Right lobe of liver (tissue), 6 donors: ENCODE measurements at regions not wholly inside any gene's neighbourhood (a gene's known extent, or its start where the extent isn't known, plus 50 kb on each side); places are given as distances from the start of the nearest gene placed in this dataset.

ENCODE experiments used
- ATAC-seq, 4 donors: fragments of 200-7000 bp; cut with Tn5 transposase; one replicate each; pipeline ENCODE4 v1.9.1; 2020; ENCODE audit warnings: mild to moderate bottlenecking in 4 of 4, moderate library complexity in 4 of 4
- DNase-seq, 3 donors: peaks; one replicate each; pipeline ENCODE4 v3.0.0-alpha.2; 2020
- H3K27ac ChIP-seq, 3 donors: fragments of 200-600 bp; one replicate each; pipeline ENCODE4 v1.8.0; 2022
- H3K27me3 ChIP-seq, 2 donors: fragments of 200-600 bp; one replicate each; pipeline ENCODE4 v1.8.0; 2022
- H3K36me3 ChIP-seq, 4 donors: fragments of 200-600 bp; sonication (generic) in 1 of 4; one replicate each; pipeline versions ENCODE4 v1.5.1 to v1.8.0; 2017 to 2022; ENCODE audit warnings: control low read depth in 1 of 4
- H3K4me1 ChIP-seq, 4 donors: fragments of 200-600 bp; sonication (generic) in 1 of 4; one replicate each; pipeline versions ENCODE4 v1.5.1 to v1.8.0; 2017 to 2022; ENCODE audit warnings: control low read depth in 1 of 4
- H3K4me3 ChIP-seq, 3 donors: fragments of 200-600 bp; one replicate each; pipeline ENCODE4 v1.8.0; 2022
- H3K9me3 ChIP-seq, 4 donors: fragments of 200-600 bp; sonication (generic) in 1 of 4; one replicate each; pipeline versions ENCODE4 v1.5.1 to v1.8.0; 2017 to 2022; ENCODE audit warnings: control low read depth in 1 of 4
- CTCF ChIP-seq, 4 donors: fragments of 200-600 bp in 3 of 4; fragments of 450-650 bp in 1 of 4; IDR thresholded peaks; one replicate each; pipeline versions ENCODE4 v1.5.1 to v1.8.0; 2016 to 2022; ENCODE audit warnings: antibody characterized with exemption in 4 of 4, mild to moderate bottlenecking in 2 of 4
- POLR2A ChIP-seq: fragments of 450-650 bp; IDR thresholded peaks from one replicate; pipeline ENCODE4 v1.6.1; 2017; ENCODE audit warnings: antibody characterized with exemption, mild to moderate bottlenecking
- WGBS: methylation state at CpG from one replicate; pipeline ENCODE4 v1.1.6; 2018; ENCODE audit warnings: low coverage, low lambda C conversion rate; ENCODE audit not compliant: insufficient coverage; ENCODE audit errors: missing lambda C conversion rate; 5-methylcytosine and 5-hydroxymethylcytosine counted together
- intact Hi-C, 2 donors: fragments of 100-400 bp; cut with DNase I; formaldehyde crosslinking; loops; one replicate each; pipeline versions ENCODE4 v1.11.2 to v1.14.1; 2022
- donor health status: DM: no; HTN: yes; CAD: no.
- donor health status: DM: no; HTN: no; CAD: no.
- donor health status: DM: no; HTN: no; CAD: no.
- donor health status: DM: no; HTN: yes; CAD: no.
- donor health status: DM: no; HTN: yes; CAD: no.

DNA sequence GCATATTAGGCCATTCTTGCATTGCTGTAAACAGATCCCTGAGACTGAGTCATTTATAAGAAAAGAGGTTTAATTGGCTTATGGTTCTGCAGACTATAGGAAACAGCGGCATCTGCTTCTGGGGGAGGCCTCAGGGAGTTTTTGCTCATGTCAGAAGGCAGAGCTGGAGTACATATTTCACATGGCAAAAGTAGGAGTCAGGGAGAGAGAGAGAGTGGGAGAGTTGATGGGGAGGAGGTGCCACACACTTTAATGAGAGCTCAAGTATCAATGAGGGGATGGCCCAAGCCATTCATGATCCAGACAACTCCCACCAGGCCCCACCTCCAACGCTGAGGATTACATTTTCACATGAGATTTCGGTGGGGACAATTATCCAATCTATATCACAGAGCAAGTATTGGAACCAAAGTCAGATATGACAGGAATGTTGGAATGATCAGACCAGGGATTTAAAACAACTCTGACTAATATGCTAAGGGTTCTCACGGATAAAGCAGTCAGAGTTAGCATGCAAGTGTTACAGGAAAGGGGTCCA lies 795.3 kb upstream of the CELF2 start:
- Histone ChIP-seq H3K9me3 (no peaks in the 10 kb centered on the region), H3K27me3 (no peaks in the 10 kb centered on the region), H3K4me3 (no peak overlapping the region), H3K4me1 (no peaks in the 10 kb centered on the region), H3K27ac (no peak overlapping the region), H3K36me3 (no peaks in the 10 kb centered on the region)
- DNase-seq (no peak), ATAC-seq (no peak)
- WGBS, result 44% methylated on average over 4 of the region's 4 CpGs
- intact Hi-C loops, result no loop called here
- TF ChIP-seq CTCF (IDR thresholded peaks at IDR 0.05) (no peak), POLR2A (no peak)

DNA sequence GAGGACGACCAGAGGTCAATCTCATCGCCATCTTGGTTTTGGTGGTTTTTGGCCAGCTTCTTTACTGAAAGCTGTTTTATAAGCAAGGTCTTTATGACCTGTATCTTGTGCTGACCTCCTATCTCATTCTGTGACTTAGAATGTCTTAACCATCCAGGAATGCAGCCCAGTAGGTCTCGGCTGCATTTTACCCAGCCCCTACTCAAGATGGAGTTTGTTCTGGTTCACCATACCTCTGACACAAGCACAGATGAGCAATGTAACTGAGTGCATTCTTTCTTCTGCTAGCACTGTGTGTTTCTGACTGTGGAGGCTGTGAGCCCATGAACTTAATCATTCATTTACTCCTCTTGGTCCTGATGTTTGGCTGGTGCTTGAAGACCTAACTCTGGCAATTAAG lies 794.5 kb upstream of the CELF2 start:
- Histone ChIP-seq H3K4me1 (no peaks in the 10 kb centered on the region), H3K9me3 (no peaks in the 10 kb centered on the region), H3K27me3 (no peaks in the 10 kb centered on the region), H3K36me3 (no peaks in the 10 kb centered on the region), H3K27ac (no peak overlapping the region), H3K4me3 (no peak overlapping the region)
- ATAC-seq (no peak), DNase-seq (no peak)
- TF ChIP-seq POLR2A, result no peak
- no peak for TF ChIP-seq CTCF (IDR thresholded peaks at IDR 0.05)
- intact Hi-C loops, result no loop called here
- WGBS, result 80% methylated on average over 1 of the region's 3 CpGs

GRCh38 chr10:10225136-10225676 lies 792.5 kb upstream of the CELF2 start:
- DNase-seq, result no peak
- no peak for ATAC-seq
- TF ChIP-seq CTCF (IDR thresholded peaks at IDR 0.05) (no peak), POLR2A (no peak)
- Histone ChIP-seq H3K4me1 (no peaks in the 10 kb centered on the region), H3K36me3 (no peaks in the 10 kb centered on the region), H3K27me3 (no peaks in the 10 kb centered on the region), H3K4me3 (no peak overlapping the region), H3K9me3 (no peaks in the 10 kb centered on the region), H3K27ac (no peak overlapping the region)
- intact Hi-C loops, result no loop called here
- 34% methylated on average over 4 of the region's 4 CpGs for WGBS

DNA sequence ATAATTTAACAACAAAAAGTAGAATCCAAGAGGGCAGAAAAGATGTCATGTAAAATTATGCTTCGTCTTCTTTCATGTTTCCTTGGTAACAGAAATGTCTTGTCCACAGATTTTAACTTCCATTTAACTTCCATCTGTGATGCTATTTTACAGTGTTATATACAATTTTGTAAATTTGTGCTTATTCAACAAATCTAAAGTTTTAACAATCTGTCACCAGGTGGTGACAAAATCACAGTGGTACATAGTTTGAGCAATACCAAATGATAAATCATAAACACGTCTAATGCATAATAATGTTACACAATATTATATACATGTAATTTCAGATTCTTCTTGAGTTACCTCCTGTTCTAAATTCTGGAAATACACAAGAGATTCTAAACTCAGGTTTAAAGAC lies 784.4 kb upstream of the CELF2 start:
- no peak overlapping the region for H3K27ac ChIP-seq
- H3K9me3 ChIP-seq, result no peaks in the 10 kb centered on the region
- H3K36me3 ChIP-seq, result no peaks in the 10 kb centered on the region
- H3K27me3 ChIP-seq, result no peaks in the 10 kb centered on the region
- no peak for DNase-seq
- ATAC-seq, result no peak
- TF ChIP-seq CTCF (IDR thresholded peaks at IDR 0.05) (no peak), POLR2A (no peak)
- intact Hi-C loops, result no loop called here
- 23% methylated on average over 2 of the region's 2 CpGs for WGBS
- no peak overlapping the region for H3K4me3 ChIP-seq
- H3K4me1 ChIP-seq, result no peaks in the 10 kb centered on the region

DNA sequence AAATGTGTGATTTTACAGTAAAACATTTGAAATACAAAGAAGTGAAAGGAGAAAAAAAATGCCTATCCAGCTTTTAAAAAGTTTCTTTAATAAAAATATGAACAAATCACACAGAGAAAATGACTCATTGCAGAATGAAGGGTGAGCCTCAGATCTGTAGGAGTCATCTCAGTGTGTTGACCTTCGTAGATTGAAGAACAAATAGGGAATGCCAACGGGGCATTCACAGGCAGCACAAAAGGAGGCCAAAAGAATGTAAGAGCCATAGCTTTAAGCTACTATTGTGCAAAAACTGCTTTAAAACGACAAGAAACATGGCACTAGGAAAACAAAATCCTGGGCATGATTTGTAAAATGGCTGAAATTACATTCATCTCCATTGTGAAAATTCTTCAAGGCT lies 782.7 kb upstream of the CELF2 start:
- H3K36me3 ChIP-seq, result no peaks in the 10 kb centered on the region
- no peak for DNase-seq
- H3K27me3 ChIP-seq, result no peaks in the 10 kb centered on the region
- no peak overlapping the region for H3K27ac ChIP-seq
- no peak overlapping the region for H3K4me3 ChIP-seq
- H3K4me1 ChIP-seq, result no peaks in the 10 kb centered on the region
- intact Hi-C loops, result no loop called here
- TF ChIP-seq CTCF (IDR thresholded peaks at IDR 0.05) (no peak), POLR2A (no peak)
- 26% methylated on average over 3 of the region's 3 CpGs for WGBS
- no peaks in the 10 kb centered on the region for H3K9me3 ChIP-seq
- no peak for ATAC-seq
